Tibial nerve (tissue), 4 donors: ENCODE measurements at regions not wholly inside any gene's neighbourhood (a gene's known extent, or its start where the extent isn't known, plus 50 kb on each side); places are given as distances from the start of the nearest gene placed in this dataset.

Experiments used
- DNase-seq, 2 donors: peaks; one replicate each; pipeline ENCODE4 v3.0.0-alpha.2; 2019; ENCODE audit warnings: low spot score in 2 of 2
- H3K27ac ChIP-seq, 4 donors: fragments of 200-600 bp; sonication (generic) in 3 of 4; one replicate each; pipeline ENCODE4 v1.5.1; 2017 to 2019; ENCODE audit warnings: mild to moderate bottlenecking in 1 of 4
- H3K27me3 ChIP-seq, 2 donors: fragments of 200-600 bp; sonication (generic) in 1 of 2; one replicate each; pipeline versions ENCODE4 v1.5.1 to v1.6.0; 2017 to 2019
- H3K36me3 ChIP-seq, 3 donors: fragments of 200-600 bp; sonication (generic); one replicate each; pipeline ENCODE4 v1.5.1; 2018 to 2019
- H3K4me1 ChIP-seq, 4 donors: fragments of 200-600 bp; sonication (generic) in 3 of 4; one replicate each; pipeline ENCODE4 v1.5.1; 2017 to 2019
- H3K4me3 ChIP-seq, 4 donors: fragments of 200-600 bp; sonication (generic) in 3 of 4; one replicate each; pipeline ENCODE4 v1.5.1; 2017 to 2019; ENCODE audit warnings: mild to moderate bottlenecking in 1 of 4, moderate library complexity in 1 of 4
- H3K9me3 ChIP-seq, 4 donors: fragments of 200-600 bp; sonication (generic) in 3 of 4; one replicate each; pipeline ENCODE4 v1.5.1; 2017 to 2019
- CTCF ChIP-seq, 5 experiments: fragments of 200-600 bp in 3 of 5; fragments of 450-650 bp in 2 of 5; sonication (generic) in 3 of 5; IDR thresholded peaks; one replicate each; pipeline ENCODE4 v1.5.1; 2016 to 2019; ENCODE audit warnings: antibody characterized with exemption in 5 of 5, mild to moderate bottlenecking in 3 of 5, moderate library complexity in 2 of 5
- EP300 ChIP-seq, 2 donors: sonication (generic); formaldehyde crosslinking; IDR thresholded peaks; one replicate each; pipeline ENCODE4 v1.6.1; 2017; ENCODE audit warnings: antibody characterized with exemption in 2 of 2, mild to moderate bottlenecking in 1 of 2
- POLR2A ChIP-seq, 2 donors: fragments of 450-650 bp; IDR thresholded peaks; one replicate each; pipeline ENCODE4 v1.6.1; 2017; ENCODE audit warnings: antibody characterized with exemption in 2 of 2, mild to moderate bottlenecking in 2 of 2, moderate library complexity in 2 of 2
- WGBS, 2 donors: methylation state at CpG; one replicate each; pipeline ENCODE4 v1.1.5; 2018; 5-methylcytosine and 5-hydroxymethylcytosine counted together

GRCh38 chr4:132264176-132264575 is 884.9 kb upstream of the PCDH10 start:
- DNase-seq, result no peak
- Histone ChIP-seq H3K27me3 (no peaks in the 10 kb centered on the region), H3K36me3 (no peaks in the 10 kb centered on the region), H3K4me1 (no peaks in the 10 kb centered on the region), H3K4me3 (no peak overlapping the region), H3K9me3 (no peaks in the 10 kb centered on the region), H3K27ac (no peak overlapping the region)
- TF ChIP-seq CTCF (IDR thresholded peaks at IDR 0.05) (no peak), POLR2A (IDR thresholded peaks at IDR 0.05) (no peak), EP300 (IDR thresholded peaks at IDR 0.05) (no peak)

- WGBS, 2 donors, result 63 to 66% methylated on average over 3 of the region's 3 CpGs
Observed at GRCh38 chr4:132266374-132266773, 882.7 kb upstream of the PCDH10 start.

GRCh38 chr4:132267321-132267720 is 881.8 kb upstream of the PCDH10 start:
- Histone ChIP-seq H3K9me3 (no peaks in the 10 kb centered on the region), H3K27ac (no peak overlapping the region), H3K27me3 (no peaks in the 10 kb centered on the region), H3K4me3 (no peak overlapping the region), H3K36me3 (no peaks in the 10 kb centered on the region), H3K4me1 (no peaks in the 10 kb centered on the region)
- no peak for DNase-seq
- TF ChIP-seq CTCF (IDR thresholded peaks at IDR 0.05) (no peak), EP300 (IDR thresholded peaks at IDR 0.05) (no peak), POLR2A (IDR thresholded peaks at IDR 0.05) (no peak)
- 87 to 89% methylated on average over 2 of the region's 2 CpGs for WGBS, 2 donors

More at GRCh38 chr4:132266374-132266773, 882.7 kb upstream of the PCDH10 start:
- TF ChIP-seq CTCF (IDR thresholded peaks at IDR 0.05), result no peak
- no peak for TF ChIP-seq EP300 (IDR thresholded peaks at IDR 0.05)
- no peak for TF ChIP-seq POLR2A (IDR thresholded peaks at IDR 0.05)
- Histone ChIP-seq H3K27ac (no peak overlapping the region), H3K9me3 (no peaks in the 10 kb centered on the region), H3K36me3 (no peaks in the 10 kb centered on the region), H3K4me3 (no peak overlapping the region), H3K4me1 (no peaks in the 10 kb centered on the region), H3K27me3 (no peaks in the 10 kb centered on the region)
- no peak for DNase-seq

GRCh38 chr4:132269303-132269990 is 879.6 kb upstream of the PCDH10 start:
- 90 to 94% methylated on average over 5 of the region's 5 CpGs for WGBS, 2 donors
- no peak for DNase-seq
- Histone ChIP-seq H3K9me3 (no peaks in the 10 kb centered on the region), H3K27me3 (no peaks in the 10 kb centered on the region), H3K36me3 (no peaks in the 10 kb centered on the region), H3K4me1 (no peaks in the 10 kb centered on the region), H3K4me3 (no peak overlapping the region), H3K27ac (no peak overlapping the region)
- TF ChIP-seq POLR2A (IDR thresholded peaks at IDR 0.05) (no peak), EP300 (IDR thresholded peaks at IDR 0.05) (no peak), CTCF (IDR thresholded peaks at IDR 0.05) (no peak)

- TF ChIP-seq CTCF (IDR thresholded peaks at IDR 0.05) (no peak), EP300 (IDR thresholded peaks at IDR 0.05) (no peak), POLR2A (IDR thresholded peaks at IDR 0.05) (no peak)
- no peak for DNase-seq
- Histone ChIP-seq H3K9me3 (no peaks in the 10 kb centered on the region), H3K27ac (no peak overlapping the region), H3K27me3 (no peaks in the 10 kb centered on the region), H3K36me3 (no peaks in the 10 kb centered on the region), H3K4me3 (no peak overlapping the region), H3K4me1 (no peaks in the 10 kb centered on the region)
- WGBS, 2 donors, result 79 to 82% methylated on average over 1 of the region's 1 CpG
Observed at GRCh38 chr4:132275583-132276121, 873.4 kb upstream of the PCDH10 start.
